Inflammatory macrophage treated with lipopolysaccharide for 1 hour (primary cell): ENCODE measurements at regions not wholly inside any gene's neighbourhood (a gene's known extent, or its start where the extent isn't known, plus 50 kb on each side); places are given as distances from the start of the nearest gene placed in this dataset.
A peak's percentile ranks its signal among the peaks of the same experiment; 100 is the strongest.
"Not testable (repeated sequence)": the region's sequence is repeated elsewhere in the genome, so short reads cannot be mapped to it uniquely, and the experiment has no call there.

Experiments used
- DNase-seq, 2 donors: peaks; one replicate each; pipeline ENCODE4 v3.0.0-alpha.2; 2020 to 2022

DNA sequence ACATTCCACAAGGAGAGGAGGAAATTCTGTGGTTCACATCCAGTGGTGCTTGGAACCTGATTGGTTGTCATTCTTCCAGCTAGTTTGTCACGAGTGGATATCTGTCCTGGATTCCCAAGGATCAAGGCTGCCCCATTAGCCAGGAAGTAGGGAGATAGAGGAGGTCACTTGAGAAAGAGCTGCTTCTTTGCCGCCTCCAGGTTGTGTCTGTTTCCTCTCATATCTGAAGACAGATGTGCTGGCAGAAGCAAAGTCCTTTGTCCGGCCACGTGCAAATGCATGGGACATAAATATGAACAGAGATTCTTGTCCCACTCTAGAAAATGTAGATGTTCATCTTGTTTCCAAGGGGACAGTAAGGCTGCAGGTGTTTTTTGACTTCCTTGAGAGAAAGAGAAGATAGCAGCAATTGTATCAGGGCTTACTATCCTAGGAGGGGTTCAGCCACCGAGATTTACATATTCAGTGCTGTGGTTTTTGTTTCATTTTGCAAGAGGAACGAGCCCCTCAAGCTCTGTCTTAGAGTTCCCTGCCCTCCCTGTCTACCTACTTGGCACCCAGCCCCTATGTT, 174.4 kb downstream of the RPIA start:
- no peak for DNase-seq

DNA sequence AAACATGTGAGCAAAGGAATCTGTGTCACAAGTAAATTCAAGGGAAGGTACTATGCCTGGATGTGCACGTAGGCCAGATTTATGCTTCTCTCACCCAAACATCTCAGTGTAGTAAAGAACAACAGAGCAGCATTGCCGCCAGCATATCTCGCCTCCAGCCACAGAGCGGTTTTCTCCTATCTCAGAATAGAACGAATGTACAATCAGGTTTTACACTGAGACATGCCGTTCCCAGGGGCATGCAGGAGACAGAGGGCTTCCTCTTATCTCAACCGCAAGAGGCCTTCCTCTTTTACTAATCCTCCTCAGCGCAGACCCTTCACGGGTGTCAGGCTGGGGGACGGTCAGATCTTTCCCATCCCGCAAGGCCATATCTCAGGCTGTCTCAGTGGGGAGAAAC, 175.3 kb downstream of the RPIA start:
- DNase-seq, result no peak

DNA sequence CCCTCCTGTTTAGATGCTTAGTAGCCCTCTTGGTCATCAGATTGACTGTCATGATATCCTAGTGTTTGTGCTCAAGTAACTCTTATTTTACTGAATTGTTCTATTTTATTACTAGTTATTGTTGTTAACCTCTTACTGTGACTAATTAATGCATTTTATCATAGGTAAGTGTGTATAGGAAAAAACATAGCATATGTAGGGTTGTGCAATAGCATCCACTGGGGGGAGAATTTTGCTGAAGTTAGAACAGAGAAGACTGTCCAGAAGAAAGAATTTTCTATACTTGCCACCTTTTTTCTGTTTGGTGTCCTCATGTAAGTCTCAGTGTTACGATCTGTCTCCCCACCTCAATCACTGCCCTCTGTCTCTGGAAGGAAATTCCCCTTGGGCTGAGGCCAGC, 177.4 kb downstream of the RPIA start:
- DNase-seq, result no peak

DNA sequence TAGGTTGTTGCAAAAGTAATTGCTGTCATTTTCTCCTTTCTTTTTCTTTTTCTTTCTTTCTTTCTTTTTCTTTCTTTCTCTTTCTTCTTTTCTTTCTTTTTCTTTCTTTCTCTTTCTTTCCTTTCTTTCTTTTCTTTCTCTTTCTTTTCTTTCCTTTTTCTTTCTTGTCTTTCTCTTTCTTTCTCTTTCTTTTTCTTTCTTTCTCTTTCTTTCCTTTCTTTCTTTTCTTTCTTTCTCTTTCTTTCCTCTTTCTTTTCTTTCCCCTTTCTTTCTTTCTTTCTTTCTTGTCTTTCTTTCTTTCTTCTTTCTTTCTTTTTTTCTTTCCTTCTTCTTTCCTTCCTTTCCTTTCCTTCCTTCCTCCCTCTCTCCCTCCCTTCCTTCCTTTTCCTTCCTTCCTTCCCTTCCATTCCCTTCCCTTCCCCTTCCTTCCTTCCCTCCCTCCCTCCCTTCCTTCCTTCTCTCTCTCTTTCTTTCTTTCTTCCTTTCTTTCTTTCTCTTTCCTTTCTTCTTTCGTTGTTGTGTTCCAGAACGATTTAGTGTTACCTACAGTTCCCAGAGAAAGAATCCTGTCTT, 178.9 kb downstream of the RPIA start:
- no peak for DNase-seq

DNA sequence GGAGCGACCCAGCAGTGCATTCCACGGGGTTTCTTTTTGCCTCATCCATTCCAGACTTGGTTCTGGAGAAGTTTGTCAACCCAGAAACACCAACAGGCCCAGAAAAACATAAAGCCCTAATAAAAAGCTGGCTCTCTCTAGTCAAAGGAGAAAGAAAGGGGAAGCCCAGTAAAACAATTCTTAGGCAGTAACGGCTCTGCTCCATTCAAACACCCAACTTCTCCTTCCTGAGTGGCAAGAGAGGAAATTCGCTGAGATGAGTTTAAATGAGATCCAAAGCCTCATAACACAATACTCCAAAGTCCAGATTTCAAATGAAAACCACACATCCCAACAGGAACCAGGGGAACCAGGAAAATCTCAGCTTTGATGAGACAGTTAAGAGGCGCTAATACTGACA, 179.9 kb downstream of the RPIA start:
- peak in 1 of 2 donors; percentile 48 for DNase-seq

DNA sequence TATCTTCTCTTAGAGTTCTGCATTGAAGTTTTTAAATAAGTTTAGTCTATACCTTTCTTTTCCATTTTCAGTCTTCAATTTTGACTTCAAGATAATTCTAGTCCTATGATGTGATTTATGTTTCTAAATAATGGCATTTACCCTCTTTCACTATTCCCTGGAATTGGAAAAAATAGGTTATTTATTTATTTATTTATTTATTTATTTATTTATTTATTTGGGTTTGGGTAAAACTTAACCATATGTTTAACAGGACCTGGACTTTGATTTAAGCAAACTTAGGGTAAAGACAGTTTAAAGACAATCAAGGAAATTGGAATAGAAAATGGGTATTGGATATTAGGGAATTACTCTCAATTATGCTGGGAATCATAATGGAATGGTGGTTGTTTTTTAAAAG, 182.1 kb downstream of the RPIA start:
- DNase-seq, result no peak

DNA sequence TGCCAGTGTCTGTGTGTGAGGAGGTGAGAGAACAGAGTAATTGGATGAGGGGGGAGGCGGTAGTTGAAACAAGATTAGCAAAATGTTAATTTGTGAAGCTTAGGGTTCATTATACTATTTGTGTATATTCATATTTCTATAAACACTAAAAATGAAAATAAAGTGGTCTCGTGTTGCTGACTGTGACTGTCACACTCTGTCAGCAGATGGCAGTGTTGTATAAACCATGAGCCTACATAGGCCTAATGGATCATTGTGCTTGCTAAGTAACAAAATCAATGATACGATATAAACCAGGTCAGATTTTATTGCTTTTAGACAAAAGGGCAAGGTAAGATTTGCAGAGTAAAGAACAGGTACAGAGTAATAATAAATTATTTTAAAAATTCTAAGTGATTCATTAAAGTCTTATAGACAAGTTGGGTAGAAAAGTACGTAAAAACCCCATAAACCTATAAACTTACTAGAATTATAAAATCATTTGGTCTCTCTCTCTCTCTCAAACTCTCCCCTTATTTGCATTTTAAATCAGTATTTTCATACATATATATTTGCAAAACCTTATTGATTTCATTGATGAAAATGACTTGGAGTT, 182.7 kb downstream of the RPIA start:
- DNase-seq, result peak; percentile 50 to 89

DNA sequence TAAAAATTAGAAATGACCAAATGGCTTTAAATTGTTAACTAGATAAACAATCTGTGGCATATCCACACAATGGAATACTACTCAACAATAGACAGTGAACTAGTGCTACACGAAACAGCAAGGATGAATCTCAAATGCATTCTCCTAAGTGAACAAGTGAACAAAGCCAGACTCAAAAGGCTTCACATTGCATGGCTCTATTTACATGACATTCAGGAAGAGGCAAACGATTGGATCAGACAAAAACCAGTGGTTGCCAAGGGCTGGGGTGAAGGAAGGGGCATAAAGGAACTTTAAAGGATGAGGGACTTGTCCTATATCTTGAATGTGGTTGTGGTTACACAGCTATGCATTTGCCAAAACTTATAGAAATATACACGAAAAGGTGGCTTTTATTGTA, 184.3 kb downstream of the RPIA start:
- DNase-seq, result no peak

DNA sequence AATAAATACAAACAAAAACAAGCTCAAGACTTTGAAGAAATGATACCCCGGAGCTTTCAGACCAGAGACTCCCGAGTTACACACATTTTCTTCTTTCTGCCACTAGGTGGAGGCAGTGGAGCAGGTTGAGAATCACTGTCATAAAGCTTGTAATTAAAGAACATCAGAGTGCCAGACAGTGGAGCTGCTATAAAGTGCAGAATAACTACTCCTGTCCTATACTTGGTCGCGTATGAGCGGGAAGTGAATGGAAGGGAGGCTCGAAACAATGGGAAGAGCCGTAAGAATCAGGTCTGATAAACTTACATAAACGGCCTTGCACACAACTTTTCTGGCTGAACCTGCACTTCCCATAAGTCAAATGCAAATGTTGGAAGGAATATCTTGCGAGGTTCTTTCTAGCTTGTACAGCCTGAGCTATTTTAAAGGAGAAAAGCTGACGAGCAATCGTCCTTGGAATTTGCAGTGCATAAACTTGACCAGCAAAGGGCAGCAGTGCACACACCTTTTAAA, 189.0 kb downstream of the RPIA start:
- DNase-seq, result peak; percentile 48 to 76

DNA sequence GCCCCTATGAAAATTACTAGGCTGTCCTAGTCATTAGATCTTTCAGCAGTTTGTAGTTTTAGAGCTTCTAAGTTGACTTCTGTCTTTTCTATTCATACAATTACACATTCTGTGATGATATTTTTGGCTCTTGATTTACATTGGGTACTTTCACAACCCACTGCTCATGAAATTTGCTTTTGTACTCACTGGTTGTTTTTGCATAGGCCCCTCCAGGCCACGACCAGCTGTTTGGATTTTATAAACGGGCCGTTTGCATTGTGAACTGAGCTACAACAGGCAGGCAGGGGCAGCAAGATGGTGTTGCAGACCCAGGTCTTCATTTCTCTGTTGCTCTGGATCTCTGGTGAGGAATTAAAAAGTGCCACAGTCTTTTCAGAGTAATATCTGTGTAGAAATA, 193.8 kb downstream of the RPIA start:
- DNase-seq, result peak in 1 of 2 donors; percentile 23

DNA sequence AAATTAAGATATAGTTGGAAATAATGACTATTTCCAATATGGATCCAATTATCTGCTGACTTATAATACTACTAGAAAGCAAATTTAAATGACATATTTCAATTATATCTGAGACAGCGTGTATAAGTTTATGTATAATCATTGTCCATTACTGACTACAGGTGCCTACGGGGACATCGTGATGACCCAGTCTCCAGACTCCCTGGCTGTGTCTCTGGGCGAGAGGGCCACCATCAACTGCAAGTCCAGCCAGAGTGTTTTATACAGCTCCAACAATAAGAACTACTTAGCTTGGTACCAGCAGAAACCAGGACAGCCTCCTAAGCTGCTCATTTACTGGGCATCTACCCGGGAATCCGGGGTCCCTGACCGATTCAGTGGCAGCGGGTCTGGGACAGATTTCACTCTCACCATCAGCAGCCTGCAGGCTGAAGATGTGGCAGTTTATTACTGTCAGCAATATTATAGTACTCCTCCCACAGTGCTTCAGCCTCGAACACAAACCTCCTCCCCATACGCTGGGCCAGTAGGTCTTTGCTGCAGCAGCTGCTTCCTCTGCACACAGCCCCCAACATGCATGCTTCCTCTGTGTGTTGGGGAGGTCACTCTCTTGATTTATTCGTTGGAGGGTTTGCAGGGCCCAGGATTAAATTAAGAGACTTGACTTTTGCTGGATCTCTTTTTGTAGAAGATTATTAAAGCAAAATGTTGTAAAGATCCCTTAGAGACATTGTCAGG, 194.4 kb downstream of the RPIA start:
- DNase-seq, result no peak

DNA sequence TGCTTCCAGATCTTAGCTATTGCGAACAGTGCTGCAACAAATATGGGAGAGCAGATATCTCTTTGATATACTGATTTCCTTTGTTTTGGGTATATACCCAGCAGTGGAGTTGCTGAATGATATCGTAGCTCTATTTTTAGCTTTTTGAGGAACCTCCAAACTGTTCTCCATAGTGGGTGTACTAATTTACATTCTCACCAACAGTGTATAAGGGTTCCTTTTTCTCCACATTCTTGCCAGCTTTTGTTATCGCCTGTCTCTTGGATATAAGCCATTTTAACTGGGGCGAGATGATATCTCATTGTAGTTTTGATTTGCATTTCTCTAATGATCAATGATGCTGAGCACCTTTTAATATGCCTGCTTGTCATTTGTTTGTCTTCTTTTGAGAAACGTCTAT, 196.0 kb downstream of the RPIA start:
- peak; percentile 57 to 77 for DNase-seq

DNA sequence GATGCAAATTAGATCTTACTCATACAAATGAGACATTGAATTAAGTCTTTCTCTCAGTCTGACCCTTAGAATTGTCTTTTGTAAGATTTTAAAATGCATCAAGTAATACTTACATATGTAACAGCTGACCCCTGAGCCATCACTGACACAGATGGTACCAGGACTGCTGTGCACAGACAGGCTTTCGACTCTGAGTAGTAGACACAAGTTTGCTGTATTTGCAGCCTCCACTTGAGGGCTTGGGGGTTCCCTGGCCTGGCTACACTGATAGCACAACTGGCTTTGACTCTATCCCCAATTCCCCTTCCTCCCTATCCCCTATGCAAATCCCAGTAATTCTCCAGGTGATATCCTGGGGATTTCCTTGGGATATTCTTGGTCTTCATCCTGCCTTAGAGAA, 200.7 kb downstream of the RPIA start:
- DNase-seq, result no peak

DNA sequence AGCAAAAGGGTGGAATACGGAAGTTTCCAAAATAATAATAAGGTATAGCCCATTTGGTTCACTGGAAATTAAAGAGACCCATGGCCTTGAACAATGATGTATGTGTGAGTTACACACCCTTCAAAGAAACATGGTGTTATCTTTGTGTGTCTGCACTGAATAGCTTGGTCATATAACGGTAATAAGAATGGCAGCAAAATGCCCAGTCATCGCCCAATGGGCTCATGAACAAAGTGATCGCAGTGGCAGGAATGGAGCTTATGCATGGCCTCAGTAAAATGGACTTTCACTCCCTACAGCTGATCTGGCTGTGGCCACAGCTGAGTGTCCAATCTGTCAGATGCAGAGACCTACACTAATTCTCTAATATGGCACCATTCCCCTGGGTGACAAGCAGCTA, 201.3 kb downstream of the RPIA start:
- DNase-seq, result no peak

DNA sequence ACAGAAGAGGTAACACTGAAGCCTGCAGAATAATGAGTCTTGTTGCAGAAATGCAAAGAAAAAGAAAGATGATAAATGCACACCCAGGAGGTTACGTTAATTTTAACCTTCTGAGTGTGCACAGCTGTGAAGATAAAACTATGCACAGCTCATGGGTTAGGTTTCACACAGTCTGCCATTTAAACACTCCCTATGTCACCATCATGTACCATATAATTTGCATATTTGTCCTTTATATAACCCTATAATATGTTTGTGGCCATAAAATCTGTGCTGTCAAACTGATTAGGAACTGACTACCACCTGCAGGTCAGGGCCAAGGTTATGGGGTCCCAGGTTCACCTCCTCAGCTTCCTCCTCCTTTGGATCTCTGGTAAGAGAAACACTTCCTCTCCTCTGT, 205.5 kb downstream of the RPIA start:
- no peak for DNase-seq

DNA sequence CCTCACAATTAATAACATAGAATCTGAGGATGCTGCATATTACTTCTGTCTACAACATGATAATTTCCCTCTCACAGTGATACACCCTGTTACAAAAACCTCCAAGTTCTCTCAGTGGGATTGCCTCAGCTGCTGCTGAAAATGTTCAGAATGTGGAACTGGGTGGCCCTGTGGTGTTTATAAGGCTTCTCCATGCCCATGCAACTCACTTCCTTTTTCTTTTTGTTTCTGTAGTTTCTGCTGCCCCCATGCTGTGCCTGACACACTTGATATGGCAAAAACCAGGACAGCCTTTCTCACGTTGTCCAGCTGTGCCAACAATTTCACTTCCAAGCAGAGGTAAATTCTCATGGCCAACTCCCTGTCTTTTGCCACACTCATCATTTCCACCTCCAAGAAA, 206.2 kb downstream of the RPIA start:
- DNase-seq, result peak; percentile 58 to 63

DNA sequence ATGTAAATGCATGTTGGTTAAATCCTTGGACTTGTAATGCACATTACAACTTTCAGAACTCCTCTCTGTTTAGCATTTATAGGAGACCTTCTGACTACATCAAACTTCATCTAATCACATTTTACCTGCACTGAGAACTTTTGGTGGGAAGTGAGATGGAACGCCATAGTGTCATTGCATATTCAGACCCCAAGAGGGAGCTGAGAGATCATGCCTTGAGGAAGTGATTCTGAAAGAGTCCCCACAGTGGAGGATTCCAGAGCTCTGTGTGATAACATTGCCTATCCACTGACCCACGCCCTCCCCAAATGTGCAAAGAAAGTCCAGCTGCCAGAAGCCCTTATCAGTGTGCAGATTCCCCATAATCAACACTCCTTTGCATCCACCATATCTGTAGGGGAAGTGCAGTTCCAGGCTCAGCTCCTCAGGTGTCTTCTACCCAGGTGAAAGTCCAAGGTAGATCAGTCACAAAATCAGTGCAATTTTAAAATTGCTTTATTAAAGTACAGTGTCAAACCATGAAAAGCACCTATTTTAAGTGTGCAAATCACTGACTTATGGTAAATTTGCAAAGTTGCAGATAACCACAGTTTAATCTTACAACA, 212.4 kb downstream of the RPIA start:
- peak; percentile 47 to 61 for DNase-seq

DNA sequence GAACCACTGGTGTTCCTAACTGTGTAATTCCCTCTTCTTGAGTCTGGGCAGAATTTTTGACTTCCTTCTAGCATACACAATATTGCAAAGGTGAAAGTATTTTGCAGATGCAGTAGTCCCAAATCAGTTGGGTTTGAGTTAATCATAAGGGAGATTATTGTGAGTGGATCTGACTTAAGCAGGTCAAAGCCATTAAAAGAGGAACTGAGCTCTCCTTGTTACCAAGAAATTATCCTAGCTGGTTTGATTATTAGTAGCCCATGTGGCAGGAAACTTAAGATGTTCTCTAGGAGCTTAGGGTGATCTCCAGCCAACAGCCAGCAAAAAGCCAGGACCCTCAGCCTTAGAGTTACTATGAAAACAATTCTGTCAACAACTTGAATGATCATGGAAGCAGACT, 221.8 kb downstream of the RPIA start:
- DNase-seq, result no peak

DNA sequence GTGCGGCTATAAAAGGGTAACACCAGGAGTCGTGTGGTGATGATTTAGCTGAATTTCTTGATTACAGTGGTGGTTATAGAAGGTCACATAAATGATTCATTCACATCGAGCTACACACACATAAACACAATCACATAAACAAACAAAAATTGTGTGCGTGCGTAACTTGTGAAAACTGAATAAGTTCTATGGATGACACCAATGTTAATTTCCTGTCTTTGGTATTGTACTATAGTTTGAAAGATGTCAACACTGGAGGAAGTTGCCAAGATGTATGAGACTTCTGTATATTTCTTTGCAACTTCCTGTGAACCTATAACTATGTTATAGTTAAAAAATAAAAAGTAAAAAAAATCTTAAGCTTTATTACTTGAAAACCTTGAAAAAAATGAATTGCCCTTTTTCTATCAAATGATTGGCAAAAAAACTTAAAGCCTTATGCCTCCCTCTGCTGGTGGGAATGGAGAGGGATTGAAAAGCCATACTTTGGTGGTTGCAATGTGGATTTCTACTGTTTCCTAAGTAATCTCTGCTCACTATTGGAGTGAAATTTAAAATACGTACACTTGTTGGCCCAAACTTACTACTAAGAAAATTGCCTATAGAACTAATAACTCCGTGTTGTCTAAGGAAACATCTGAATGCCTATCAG, 227.7 kb downstream of the RPIA start:
- DNase-seq, result peak in 1 of 2 donors; percentile 45

DNA sequence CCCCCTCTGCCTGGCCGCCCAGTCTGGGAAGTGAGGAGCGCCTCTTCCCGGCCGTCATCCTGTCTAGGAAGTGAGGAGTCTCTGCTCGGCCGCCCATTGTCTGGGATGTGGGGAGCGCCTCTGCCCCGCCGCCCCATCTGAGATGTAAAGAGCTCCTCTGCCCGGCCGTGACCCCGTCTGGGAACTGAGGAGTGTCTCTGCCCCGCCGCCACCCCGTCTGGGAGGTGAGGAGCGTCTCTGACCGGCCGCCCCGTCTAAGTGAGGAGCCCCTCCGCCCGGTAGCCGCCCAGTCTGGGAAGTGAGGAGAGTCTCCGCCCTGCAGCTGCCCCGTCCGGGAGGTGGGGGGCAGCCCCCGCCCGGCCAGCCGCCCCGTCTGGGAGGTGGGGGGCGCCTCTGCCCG, 228.9 kb downstream of the RPIA start:
- DNase-seq, result not testable (repeated sequence)

DNA sequence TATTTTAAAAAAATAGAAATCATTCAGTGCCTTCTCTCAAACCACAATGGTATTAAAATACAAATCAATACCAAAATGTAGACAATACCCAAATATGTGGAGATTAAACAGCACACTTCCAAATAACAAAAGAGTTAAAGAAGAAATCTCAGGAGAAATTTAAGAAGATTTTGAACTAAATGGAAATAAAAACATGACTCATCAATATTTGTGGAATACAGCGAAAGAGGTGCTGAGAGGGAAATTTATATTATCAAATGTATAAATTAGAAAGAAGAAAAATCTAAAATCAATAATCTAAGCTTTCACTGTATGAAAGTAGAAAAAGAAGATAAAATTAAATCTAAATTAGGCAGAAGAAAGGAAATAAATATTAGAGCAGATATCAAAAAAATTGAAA, 233.1 kb downstream of the RPIA start:
- no peak for DNase-seq

DNA sequence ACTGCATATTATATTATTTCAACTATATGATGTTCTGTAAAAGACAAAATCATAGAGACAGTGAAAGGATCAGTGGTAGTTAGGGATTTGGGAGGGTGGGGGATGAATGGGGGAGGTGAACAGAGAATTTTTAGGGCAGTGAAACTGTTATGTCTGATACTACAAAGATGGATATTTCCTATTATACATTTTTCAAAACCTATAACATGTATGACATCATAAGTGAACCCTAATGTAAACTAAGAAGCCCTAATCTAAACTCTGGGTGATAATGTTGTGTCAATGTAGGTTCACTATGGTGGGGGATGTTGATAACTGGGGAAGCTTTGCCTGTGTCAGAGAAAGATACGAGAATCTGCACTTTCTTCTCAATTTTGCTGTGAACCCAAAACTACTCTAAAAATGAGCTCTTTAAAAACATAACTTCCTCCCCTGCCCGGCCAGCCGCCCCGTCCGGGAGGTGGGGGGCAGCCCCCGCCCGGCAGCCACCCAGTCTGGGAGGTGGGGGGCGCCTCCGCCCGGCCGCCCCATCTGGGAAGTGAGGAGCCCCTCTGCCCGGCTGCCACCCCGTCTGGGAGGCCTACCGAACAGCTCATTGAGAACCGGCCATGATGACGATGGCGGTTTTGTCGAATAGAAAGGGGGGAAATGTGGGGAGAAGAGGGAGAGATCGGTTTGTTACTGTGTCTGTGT, 234.4 kb downstream of the RPIA start:
- DNase-seq, result no peak
